ENCODE measurements at regions not wholly inside any gene's neighbourhood (a gene's known extent, or its start where the extent isn't known, plus 50 kb on each side); places are given as distances from the start of the nearest gene placed in this dataset.

DNA sequence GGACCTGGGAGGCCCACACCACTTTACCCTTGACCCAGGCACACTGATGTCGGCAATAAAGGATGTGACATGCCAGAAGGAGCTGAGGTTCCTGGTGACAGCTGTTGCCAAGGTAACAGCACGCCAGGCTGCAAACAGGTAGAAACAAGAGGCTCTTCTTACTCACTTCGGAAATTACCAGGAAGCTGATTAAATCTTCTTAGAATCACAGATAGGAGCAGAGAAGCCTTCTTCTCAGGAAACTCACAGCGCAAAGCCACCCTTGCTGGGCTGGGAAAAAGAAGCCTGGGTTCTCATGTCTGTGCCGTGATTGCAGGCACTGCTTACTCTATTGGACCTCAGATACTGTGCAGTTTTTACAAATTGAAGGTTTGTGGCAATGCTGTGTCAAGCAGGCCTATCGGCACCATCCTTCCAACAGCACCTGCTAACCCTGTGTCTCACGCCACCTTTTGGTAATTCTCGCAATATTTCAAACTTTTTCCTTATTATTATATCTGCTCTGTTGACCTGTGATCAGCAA, 61.0 kb upstream of the TAF1B start:
- no peak for TF ChIP-seq CTCF (IDR thresholded peaks at IDR 0.05; ENCODE audit: borderline replicate concordance, insufficient read depth, low read depth, low read length)
- no peak overlapping the region for H3K4me3 ChIP-seq (ENCODE audit: low read depth, low read length)

DNA sequence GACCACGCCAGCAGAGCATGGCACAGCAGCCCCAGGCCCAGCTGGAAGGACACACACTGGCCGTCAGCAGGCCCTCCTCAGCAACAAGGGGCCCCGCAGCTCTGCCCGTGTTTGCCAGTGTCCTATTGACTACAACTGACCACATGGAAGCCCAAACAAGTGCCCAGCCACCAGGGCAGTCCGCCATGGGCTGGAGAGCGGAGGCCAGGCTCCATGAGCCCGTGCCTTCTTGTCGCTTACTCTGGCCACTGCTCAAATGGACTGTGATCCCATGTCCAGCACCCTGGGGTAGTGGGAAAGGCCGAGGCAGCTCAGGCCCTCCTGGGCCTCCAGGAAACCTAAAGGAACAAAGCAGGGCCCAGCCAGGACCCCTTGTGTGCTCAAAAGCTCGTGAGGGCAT, 53.9 kb upstream of the TAF1B start:
- H3K4me3 ChIP-seq (ENCODE audit: low read depth, low read length) = no peak overlapping the region
- no peak for TF ChIP-seq CTCF (IDR thresholded peaks at IDR 0.05; ENCODE audit: borderline replicate concordance, insufficient read depth, low read depth, low read length)

DNA sequence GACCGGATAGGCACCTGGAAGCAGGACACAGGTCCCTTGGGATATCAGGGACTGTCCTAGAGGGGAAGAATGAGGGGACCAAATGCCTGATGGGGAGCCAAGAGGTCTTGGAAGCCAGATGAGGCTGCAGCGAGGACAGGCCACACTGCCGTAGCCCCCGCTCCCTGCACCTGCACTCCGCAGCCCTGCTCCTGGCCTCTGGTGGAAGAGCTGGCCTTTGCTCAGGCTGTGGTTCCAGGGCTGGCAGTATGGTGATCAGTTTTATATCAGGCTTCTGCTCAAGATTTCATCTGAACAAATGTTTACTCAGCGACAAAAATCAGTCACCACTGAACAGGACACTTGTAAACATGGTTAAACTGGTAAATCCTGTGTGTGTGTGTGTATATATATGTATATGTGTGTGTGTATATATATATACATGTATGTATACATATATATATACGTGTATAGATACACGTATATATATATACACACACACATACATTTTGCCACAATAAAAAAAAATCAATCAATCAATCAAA, 52.5 kb upstream of the TAF1B start:
- TF ChIP-seq CTCF (IDR thresholded peaks at IDR 0.05; ENCODE audit: borderline replicate concordance, insufficient read depth, low read depth, low read length) = no peak
- no peak overlapping the region for H3K4me3 ChIP-seq (ENCODE audit: low read depth, low read length)

- TF ChIP-seq CTCF (IDR thresholded peaks at IDR 0.05; ENCODE audit: borderline replicate concordance, insufficient read depth, low read depth, low read length) = no peak
- no peak overlapping the region for H3K4me3 ChIP-seq (ENCODE audit: low read depth, low read length)
Observed at GRCh38 chr2:9791711-9792110, 51.6 kb upstream of the TAF1B start.

DNA sequence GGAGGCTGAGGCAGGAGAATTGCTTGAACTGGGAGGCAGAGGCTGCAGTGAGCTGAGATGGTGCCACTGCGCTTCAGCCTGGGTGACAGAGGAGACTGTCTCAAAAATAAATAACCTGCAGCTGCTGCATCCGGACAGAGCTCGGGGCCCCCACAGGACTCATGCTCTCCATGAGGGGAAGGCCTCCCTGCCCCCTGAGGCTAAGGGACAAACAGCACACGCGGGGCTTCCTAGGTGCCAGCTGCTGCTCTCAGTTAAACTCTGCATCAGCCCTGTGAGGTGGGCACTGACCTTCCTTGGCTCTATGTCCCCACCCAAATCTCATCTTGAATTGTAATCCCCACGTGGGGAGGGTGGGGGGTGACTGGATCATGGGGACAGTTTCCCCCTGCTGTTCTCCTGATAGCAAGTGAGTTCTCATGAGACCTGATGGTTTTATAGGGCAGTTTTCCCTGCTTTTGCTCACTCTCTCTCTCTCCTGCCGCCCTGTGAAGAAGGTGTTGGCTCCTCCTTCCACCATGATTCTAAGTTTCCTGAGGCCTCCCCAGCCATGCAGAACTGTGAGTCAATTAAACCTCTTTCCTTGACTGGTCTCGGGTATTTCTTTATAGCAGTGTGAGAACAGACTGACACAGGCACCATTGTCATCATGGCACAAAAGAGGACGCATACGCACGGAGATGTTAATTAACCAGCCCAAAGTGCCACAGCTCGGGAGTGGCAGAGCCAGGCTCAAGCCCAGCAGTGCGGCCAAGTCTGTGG, 49.9 kb upstream of the TAF1B start:
- no peak for TF ChIP-seq CTCF (IDR thresholded peaks at IDR 0.05; ENCODE audit: borderline replicate concordance, insufficient read depth, low read depth, low read length)
- no peak overlapping the region for H3K4me3 ChIP-seq (ENCODE audit: low read depth, low read length)

All from GM12875 (cell line).